ENCODE measurements at regions not wholly inside any gene's neighbourhood (a gene's known extent, or its start where the extent isn't known, plus 50 kb on each side); places are given as distances from the start of the nearest gene placed in this dataset.
"Not testable (repeated sequence)": the region's sequence is repeated elsewhere in the genome, so short reads cannot be mapped to it uniquely, and the experiment has no call there.

DNA sequence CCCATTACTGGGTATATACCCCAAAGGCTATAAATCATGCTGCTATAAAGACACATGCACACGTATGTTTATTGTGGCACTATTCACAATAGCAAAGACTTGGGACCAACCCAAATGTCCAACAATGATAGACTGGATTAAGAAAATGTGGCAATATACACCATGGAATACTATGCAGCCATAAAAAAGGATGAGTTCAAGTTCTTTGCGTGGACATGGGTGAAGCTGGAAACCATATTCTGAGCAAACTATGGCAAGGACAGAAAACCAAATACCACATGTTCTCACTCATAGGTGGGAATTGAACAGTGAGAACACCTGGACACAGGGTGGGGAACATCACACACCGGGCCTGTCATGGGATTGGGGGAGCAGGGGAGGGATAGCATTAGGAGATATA lies 54.4 kb upstream of the MUCL1 start:
- H3K27me3 Mint-ChIP-seq (ENCODE audit: low read depth); H3K27ac Mint-ChIP-seq; H3K36me3 Mint-ChIP-seq (ENCODE audit: low read depth); H3K9me3 Mint-ChIP-seq (ENCODE audit: insufficient read depth); DNase-seq; H3K4me3 Mint-ChIP-seq; POLR2A ChIA-PET; H3K4me1 Mint-ChIP-seq (ENCODE audit: low read depth); ATAC-seq: not testable (repeated sequence)
- CTCF ChIA-PET, result interaction anchor here (1.4 kb wide), 1 partner anchor 158 kb away, joined by 4 read pairs; no protein-coding TSS in a partner anchor

DNA sequence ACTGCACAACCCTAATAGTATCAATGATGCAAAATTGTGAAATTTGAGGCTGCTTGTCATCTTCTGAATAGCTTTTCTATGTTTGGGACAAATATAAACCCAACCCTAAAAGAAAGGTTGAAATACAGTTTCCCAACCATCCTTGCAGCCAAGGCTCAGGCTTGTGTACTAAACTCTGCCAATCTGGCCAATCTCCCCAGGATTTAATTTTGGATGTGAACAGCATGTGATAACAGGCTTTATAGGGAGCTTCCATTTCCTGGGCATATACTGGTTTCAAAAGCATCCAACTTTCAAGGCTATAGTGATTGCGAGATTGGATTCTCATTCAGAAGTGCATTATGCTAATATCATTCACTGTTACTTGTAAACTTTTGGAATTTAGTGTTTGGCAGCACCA lies 55.7 kb upstream of the MUCL1 start:
- no peaks in the 10 kb centered on the region for H3K9me3 Mint-ChIP-seq (ENCODE audit: insufficient read depth)
- CTCF ChIA-PET, result interaction anchor here (1.0 to 1.4 kb wide), 2 partner anchors 49 to 160 kb away, joined by 3 to 4 read pairs; no protein-coding TSS in a partner anchor

DNA sequence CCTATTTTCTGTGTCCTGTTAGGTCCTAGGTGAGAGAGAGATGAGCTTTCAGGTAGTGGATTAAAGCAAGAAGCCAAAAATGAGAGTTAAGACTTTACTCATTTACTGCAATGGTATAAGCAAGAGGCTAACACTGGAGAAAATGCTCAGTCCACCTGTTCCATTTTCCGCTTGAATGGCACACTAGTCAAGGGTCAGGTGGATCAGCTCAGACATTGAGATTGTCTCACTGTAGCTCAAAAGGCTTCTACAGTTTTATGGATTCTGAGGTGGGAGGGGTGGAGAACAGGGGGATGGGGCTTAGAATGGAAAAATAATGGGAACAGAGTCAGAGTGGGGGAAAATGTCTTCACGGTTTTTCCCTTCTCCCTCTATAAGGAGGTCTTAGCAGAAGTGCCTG lies 57.3 kb upstream of the MUCL1 start:
- H3K36me3 Mint-ChIP-seq (ENCODE audit: low read depth), result no peaks in the 10 kb centered on the region
- H3K9me3 Mint-ChIP-seq (ENCODE audit: insufficient read depth), result no peaks in the 10 kb centered on the region
- POLR2A ChIA-PET, result no interaction called here
- no peak for DNase-seq
- no peaks in the 10 kb centered on the region for H3K27me3 Mint-ChIP-seq (ENCODE audit: low read depth)
- no peaks in the 10 kb centered on the region for H3K4me1 Mint-ChIP-seq (ENCODE audit: low read depth)
- no peak for ATAC-seq
- H3K27ac Mint-ChIP-seq, result no peak overlapping the region
- no peak overlapping the region for H3K4me3 Mint-ChIP-seq
- CTCF ChIA-PET, result no interaction called here

More for the DNA sequence above, 55.7 kb upstream of the MUCL1 start:
- no peaks in the 10 kb centered on the region for H3K4me1 Mint-ChIP-seq (ENCODE audit: low read depth)
- no peak for DNase-seq
- H3K27ac Mint-ChIP-seq, result no peak overlapping the region
- no peaks in the 10 kb centered on the region for H3K36me3 Mint-ChIP-seq (ENCODE audit: low read depth)
- no peaks in the 10 kb centered on the region for H3K27me3 Mint-ChIP-seq (ENCODE audit: low read depth)
- H3K4me3 Mint-ChIP-seq, result no peak overlapping the region
- no peak for ATAC-seq
- POLR2A ChIA-PET, result no interaction called here

DNA sequence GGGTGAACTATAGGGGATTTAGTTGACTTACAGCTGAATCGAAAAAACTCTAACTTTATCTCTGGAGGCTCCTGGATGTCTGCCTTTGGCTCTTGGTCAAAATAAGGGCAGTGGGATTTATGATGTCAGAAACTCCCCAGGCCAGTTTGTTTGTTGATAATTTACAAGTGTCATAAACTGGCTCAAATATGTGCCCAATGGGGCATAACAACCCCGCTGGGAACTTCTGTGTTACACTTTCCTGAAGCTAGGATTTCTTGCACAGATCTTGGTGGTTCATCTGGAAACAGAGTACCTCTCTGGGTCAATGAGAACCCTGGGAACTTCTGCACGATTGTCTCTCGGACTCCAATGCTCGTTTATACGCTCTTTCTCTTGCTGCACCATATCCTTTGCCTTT lies 58.7 kb upstream of the MUCL1 start:
- ATAC-seq, result no peak

DNA sequence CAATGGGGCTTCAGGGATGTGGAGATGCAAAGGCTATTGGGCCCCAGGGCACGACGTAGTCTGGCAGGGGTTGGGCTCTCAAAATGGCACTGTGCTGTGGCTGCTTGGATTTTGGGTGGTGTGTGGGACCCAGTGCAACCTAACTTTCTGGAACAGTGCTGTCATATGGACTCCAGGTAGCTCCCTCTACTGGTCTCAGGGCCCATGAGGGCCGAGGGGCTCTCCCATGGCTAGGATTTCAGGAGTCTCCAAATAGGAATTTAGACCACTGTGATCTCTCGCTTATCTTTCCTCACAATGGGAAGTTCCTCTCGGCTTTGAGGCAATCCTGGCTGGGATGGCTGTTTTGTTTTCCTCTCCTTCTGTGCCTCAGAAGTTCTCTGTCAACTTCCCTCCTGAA lies 68.2 kb upstream of the MUCL1 start:
- no peaks in the 10 kb centered on the region for H3K4me1 Mint-ChIP-seq (ENCODE audit: low read depth)
- CTCF ChIA-PET, result no interaction called here
- H3K4me3 Mint-ChIP-seq, result no peak overlapping the region
- H3K27ac Mint-ChIP-seq, result no peak overlapping the region
- POLR2A ChIA-PET, result no interaction called here
- H3K27me3 Mint-ChIP-seq (ENCODE audit: low read depth), result peaks cover 5% of the 10 kb centered on the region
- H3K9me3 Mint-ChIP-seq (ENCODE audit: insufficient read depth), result peaks cover 25% of the 10 kb centered on the region
- DNase-seq (no peak), ATAC-seq (no peak)
- H3K36me3 Mint-ChIP-seq (ENCODE audit: low read depth), result no peaks in the 10 kb centered on the region

More for the DNA sequence above, 58.7 kb upstream of the MUCL1 start:
- H3K27ac Mint-ChIP-seq, result no peak overlapping the region
- H3K36me3 Mint-ChIP-seq (ENCODE audit: low read depth), result no peaks in the 10 kb centered on the region
- no peaks in the 10 kb centered on the region for H3K27me3 Mint-ChIP-seq (ENCODE audit: low read depth)
- CTCF ChIA-PET, result no interaction called here
- H3K4me1 Mint-ChIP-seq (ENCODE audit: low read depth), result no peaks in the 10 kb centered on the region
- no peaks in the 10 kb centered on the region for H3K9me3 Mint-ChIP-seq (ENCODE audit: insufficient read depth)
- POLR2A ChIA-PET, result no interaction called here
- DNase-seq, result no peak
- no peak overlapping the region for H3K4me3 Mint-ChIP-seq

DNA sequence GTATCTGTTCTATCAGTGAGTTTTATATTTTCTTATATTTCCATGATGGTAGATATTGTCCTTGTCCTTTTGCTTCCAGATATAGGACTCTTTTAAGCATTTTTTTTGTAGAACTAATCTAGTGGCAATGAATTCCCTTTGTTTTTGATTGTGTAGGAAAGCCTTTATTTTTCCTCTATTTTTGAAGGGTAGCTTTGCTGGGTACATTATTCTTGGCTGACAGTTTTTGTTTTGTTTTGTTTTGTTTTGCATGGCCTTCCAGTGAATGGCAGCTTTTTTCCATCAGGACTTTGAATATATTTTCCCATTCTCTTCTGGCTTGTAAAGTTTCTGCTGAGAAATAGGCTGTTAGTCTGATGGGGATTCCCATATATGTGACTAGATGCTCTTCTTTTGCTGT lies 70.2 kb upstream of the MUCL1 start:
- no peaks in the 10 kb centered on the region for H3K36me3 Mint-ChIP-seq (ENCODE audit: low read depth)
- POLR2A ChIA-PET, result no interaction called here
- no peaks in the 10 kb centered on the region for H3K4me1 Mint-ChIP-seq (ENCODE audit: low read depth)
- peaks cover 25% of the 10 kb centered on the region for H3K9me3 Mint-ChIP-seq (ENCODE audit: insufficient read depth)
- H3K4me3 Mint-ChIP-seq, result no peak overlapping the region
- DNase-seq (no peak), ATAC-seq (no peak)
- CTCF ChIA-PET, result interaction anchor here (1.2 kb wide), 1 partner anchor 35 kb away, joined by 3 read pairs; no protein-coding TSS in a partner anchor
- H3K27me3 Mint-ChIP-seq (ENCODE audit: low read depth), result peaks cover 7% of the 10 kb centered on the region
- no peak overlapping the region for H3K27ac Mint-ChIP-seq

DNA sequence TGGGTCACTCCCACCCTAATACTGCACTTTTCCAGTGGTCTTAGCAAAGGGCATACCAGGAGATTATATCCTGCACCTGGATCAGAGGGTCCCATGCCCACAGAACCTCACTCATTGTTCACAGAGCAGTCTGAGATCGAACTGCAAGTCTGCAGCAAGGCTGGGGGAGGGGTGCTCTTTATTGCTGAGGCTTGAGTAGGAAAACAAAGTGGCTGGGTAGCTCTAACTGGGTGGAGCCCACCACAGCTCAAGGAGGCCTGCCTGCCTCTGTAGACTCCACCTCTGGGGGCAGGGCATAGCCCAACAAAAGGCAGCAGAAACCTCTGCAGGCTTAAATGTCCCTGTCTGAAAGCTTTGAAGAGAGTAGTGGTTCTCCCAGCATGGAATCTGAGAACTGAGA lies 77.3 kb upstream of the MUCL1 start:
- DNase-seq; H3K27ac Mint-ChIP-seq; H3K36me3 Mint-ChIP-seq (ENCODE audit: low read depth); H3K9me3 Mint-ChIP-seq (ENCODE audit: insufficient read depth); H3K4me3 Mint-ChIP-seq; ATAC-seq; H3K27me3 Mint-ChIP-seq (ENCODE audit: low read depth); POLR2A ChIA-PET: not testable (repeated sequence)
- H3K4me1 Mint-ChIP-seq (ENCODE audit: low read depth), result peaks cover 14% of the 10 kb centered on the region
- CTCF ChIA-PET, result interaction anchor here (1.1 to 2.1 kb wide), 3 partner anchors 28 to 74 kb away, joined by 3 to 7 read pairs (median 3); no protein-coding TSS in a partner anchor

DNA sequence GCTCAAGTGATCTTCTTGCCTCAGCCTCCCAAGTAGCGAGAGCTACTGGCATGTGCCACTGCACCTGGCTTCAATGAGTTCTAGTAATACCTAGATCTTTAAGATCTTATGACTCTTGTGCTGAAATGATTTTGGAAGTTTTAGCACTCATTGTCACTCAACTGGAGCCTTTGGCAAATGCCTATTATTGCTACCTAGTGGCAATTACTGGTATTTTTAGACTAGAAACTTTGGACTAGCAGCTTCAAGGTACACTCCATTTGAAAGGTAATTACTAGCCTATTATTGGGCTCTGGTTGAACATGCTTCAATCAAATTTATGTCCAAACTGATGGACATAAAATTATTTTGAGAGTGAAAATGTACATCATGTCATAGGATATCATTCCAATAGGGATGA lies 80.7 kb upstream of the MUCL1 start:
- no peaks in the 10 kb centered on the region for H3K27me3 Mint-ChIP-seq (ENCODE audit: low read depth)
- ChIA-PET POLR2A (no interaction called here), CTCF (no interaction called here)
- H3K4me1 Mint-ChIP-seq (ENCODE audit: low read depth), result peaks cover 14% of the 10 kb centered on the region
- peaks cover under 1% of the 10 kb centered on the region for H3K36me3 Mint-ChIP-seq (ENCODE audit: low read depth)
- no peak overlapping the region for H3K27ac Mint-ChIP-seq
- H3K9me3 Mint-ChIP-seq (ENCODE audit: insufficient read depth), result no peaks in the 10 kb centered on the region
- ATAC-seq, result no peak
- H3K4me3 Mint-ChIP-seq, result no peak overlapping the region
- no peak for DNase-seq

DNA sequence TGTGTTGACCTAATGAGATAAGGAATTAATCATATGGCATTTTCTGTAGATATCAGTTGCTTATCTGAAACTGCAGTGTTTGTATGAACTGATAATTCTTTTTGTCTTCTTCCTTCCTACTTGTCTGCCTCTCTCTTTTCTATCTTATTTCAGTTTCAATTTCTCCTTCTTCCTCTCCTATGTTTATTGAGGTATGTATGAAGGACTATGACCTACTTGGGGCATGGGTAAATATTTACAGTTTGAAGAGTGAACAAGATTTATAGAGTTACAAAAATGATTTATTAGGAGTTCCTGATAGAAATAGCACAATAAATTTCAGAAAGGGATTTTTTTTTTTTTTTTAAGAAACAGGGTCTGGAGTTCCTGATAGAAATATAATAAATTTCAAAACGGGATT lies 88.7 kb upstream of the MUCL1 start:
- POLR2A ChIA-PET, result no interaction called here

DNA sequence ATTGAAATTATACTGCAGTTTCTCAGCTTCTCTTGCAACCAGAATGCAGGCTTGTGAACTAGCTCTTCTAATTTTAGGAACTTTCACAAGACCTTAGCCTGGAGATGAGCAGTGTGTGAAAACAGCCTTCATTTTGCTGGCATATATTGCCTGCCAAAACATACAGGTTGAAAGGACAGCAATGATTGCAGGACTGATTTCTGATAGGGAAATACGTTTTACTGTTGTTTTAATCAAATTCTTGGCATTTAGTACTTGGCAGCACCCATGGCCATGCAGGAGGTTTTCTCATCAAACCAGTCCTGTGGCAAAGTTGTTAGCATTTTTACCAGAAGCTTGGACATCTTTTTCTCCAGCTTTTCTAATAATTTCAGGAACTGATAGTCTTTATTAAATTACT lies 91.9 kb upstream of the MUCL1 start:
- Mint-ChIP-seq H3K27me3 (ENCODE audit: low read depth) (no peaks in the 10 kb centered on the region), H3K9me3 (ENCODE audit: insufficient read depth) (peaks cover 12% of the 10 kb centered on the region), H3K27ac (no peak overlapping the region), H3K4me3 (no peak overlapping the region), H3K36me3 (ENCODE audit: low read depth) (peaks cover 8% of the 10 kb centered on the region), H3K4me1 (ENCODE audit: low read depth) (peaks cover 23% of the 10 kb centered on the region)
- POLR2A ChIA-PET, result no interaction called here
- CTCF ChIA-PET, result interaction anchor here (0.7 to 1.8 kb wide), 7 partner anchors 13 to 310 kb away, joined by 3 to 9 read pairs (median 6); no protein-coding TSS in a partner anchor
- no peak for DNase-seq
- ATAC-seq, result no peak

More for the DNA sequence above, 88.7 kb upstream of the MUCL1 start:
- CTCF ChIA-PET, result interaction anchor here (2.7 kb wide), 1 partner anchor 16 kb away, joined by 19 read pairs; no protein-coding TSS in a partner anchor
- Mint-ChIP-seq H3K27ac (peak overlapping the region; percentile 79), H3K9me3 (ENCODE audit: insufficient read depth) (peaks cover 4% of the 10 kb centered on the region), H3K27me3 (ENCODE audit: low read depth) (no peaks in the 10 kb centered on the region), H3K4me1 (ENCODE audit: low read depth) (peaks cover 23% of the 10 kb centered on the region), H3K4me3 (peak overlapping the region; percentile 30), H3K36me3 (ENCODE audit: low read depth) (no peaks in the 10 kb centered on the region)
- ATAC-seq (no peak), DNase-seq (no peak)

DNA sequence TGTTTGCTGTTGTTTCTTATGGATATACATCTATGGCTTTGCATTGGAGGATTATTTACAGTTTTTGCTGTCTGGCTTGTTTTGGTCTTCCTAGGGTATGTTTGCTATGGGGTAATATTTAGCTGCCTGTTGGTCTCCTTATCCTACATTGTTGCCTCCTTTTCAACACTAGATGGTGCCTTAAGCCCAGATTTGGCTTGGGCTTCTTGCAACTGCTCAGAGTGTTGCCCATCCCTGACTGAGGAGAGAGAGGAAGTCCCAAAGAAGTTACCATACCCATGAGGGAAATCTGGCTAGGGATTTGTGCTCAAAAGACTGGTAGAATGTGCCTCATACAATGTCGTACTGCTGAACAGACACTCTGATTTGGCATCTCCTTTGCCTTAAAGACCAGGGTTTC lies 94.6 kb upstream of the MUCL1 start:
- H3K27ac Mint-ChIP-seq, result no peak overlapping the region
- POLR2A ChIA-PET, result no interaction called here
- peak; percentile 33 for DNase-seq
- no peak for ATAC-seq
- no peak overlapping the region for H3K4me3 Mint-ChIP-seq
- peaks cover 10% of the 10 kb centered on the region for H3K36me3 Mint-ChIP-seq (ENCODE audit: low read depth)
- no peaks in the 10 kb centered on the region for H3K27me3 Mint-ChIP-seq (ENCODE audit: low read depth)
- H3K4me1 Mint-ChIP-seq (ENCODE audit: low read depth), result peaks cover 12% of the 10 kb centered on the region
- CTCF ChIA-PET, result interaction anchor here (0.6 to 3.8 kb wide), 21 partner anchors 10 to 312 kb away, joined by 3 to 50 read pairs (median 3); partner anchors contain the start of gene TESPA1
- peaks cover 12% of the 10 kb centered on the region for H3K9me3 Mint-ChIP-seq (ENCODE audit: insufficient read depth)

DNA sequence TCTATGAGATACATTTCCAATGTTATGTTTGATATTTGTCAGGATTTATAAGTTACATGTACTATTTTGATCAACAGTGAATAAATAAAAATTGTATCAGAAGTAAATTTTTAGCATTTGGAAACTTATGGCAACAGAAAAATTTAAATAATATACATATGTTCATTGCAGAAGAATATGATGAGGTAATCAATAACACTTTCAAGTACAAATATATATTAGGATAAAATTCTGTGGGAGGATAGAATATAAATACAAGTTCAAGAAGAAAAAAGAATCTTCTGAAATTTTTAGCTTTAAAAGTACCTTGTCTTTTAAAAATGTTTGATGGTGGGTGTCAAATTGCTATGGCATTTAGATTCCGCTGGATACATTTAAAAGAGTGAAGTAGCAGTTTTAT lies 102.8 kb upstream of the MUCL1 start:
- POLR2A ChIA-PET, result no interaction called here
- Mint-ChIP-seq H3K4me1 (ENCODE audit: low read depth) (peaks cover 23% of the 10 kb centered on the region), H3K36me3 (ENCODE audit: low read depth) (no peaks in the 10 kb centered on the region), H3K27ac (no peak overlapping the region), H3K9me3 (ENCODE audit: insufficient read depth) (no peaks in the 10 kb centered on the region), H3K4me3 (no peak overlapping the region), H3K27me3 (ENCODE audit: low read depth) (no peaks in the 10 kb centered on the region)
- CTCF ChIA-PET, result interaction anchor here (1.1 to 4.8 kb wide), 13 partner anchors 8 to 318 kb away, joined by 3 to 167 read pairs (median 33); partner anchors contain the start of genes MUCL1 and TESPA1
- ATAC-seq, result no peak
- no peak for DNase-seq

All from activated CD8-positive, alpha-beta T cell treated with anti-CD3 and anti-CD28 coated beads, Interleukin-2, amount 10 ng/mL, durations not matched to agents 7 days and 5 days (primary cell).